HepG2 (cell line): ENCODE measurements at regions not wholly inside any gene's neighbourhood (a gene's known extent, or its start where the extent isn't known, plus 50 kb on each side); places are given as distances from the start of the nearest gene placed in this dataset.

Source experiments
- ARNTL ChIP-seq: sonication (generic); formaldehyde crosslinking; IDR thresholded peaks from 2 replicates; pipeline ENCODE4 v1.4.0; 2020; ENCODE audit warnings: mild to moderate bottlenecking, missing genetic modification reagents
- BHLHE40 ChIP-seq: IDR thresholded peaks from 2 replicates; pipeline ENCODE4 v1.6.1; 2011; ENCODE audit warnings: low read length, improper control_type of control experiment
- E2F1 ChIP-seq: sonication (generic); formaldehyde crosslinking; IDR thresholded peaks from 2 replicates; pipeline ENCODE4 v1.5.0; 2020; ENCODE audit warnings: missing genetic modification reagents
- ELF4 ChIP-seq: sonication (generic); formaldehyde crosslinking; IDR thresholded peaks from 2 replicates; pipeline ENCODE4 v1.5.0; 2020; ENCODE audit warnings: missing genetic modification reagents, mild to moderate bottlenecking, moderate library complexity, borderline replicate concordance
- FOXA1 ChIP-seq, 2 experiments: fragments of 450-650 bp in 1 of 2; sonication (generic) in 1 of 2; formaldehyde crosslinking in 1 of 2; IDR thresholded peaks; 2 replicates each; pipeline versions ENCODE4 v1.4.0 to v1.6.1; 2016 to 2020; ENCODE audit warnings: missing genetic modification reagents in 1 of 2
- KAT8 ChIP-seq: IDR thresholded peaks from 2 replicates; pipeline ENCODE4 v1.6.1; 2016; ENCODE audit warnings: missing genetic modification reagents, missing compliant biosample characterization
- KDM1A ChIP-seq: IDR thresholded peaks from 2 replicates; pipeline ENCODE4 v1.6.1; 2016; ENCODE audit warnings: missing compliant biosample characterization
- NBN ChIP-seq: fragments of 450-650 bp; conservative IDR thresholded peaks from 2 replicates; pipeline ENCODE4 v1.6.1; 2017
- PAX8 ChIP-seq: sonication (generic); formaldehyde crosslinking; IDR thresholded peaks from 2 replicates; pipeline ENCODE4 v1.8.0; 2022; ENCODE audit warnings: mild to moderate bottlenecking, missing genetic modification reagents, borderline replicate concordance
- RBAK ChIP-seq: sonication (generic); formaldehyde crosslinking; IDR thresholded peaks from 2 replicates; pipeline ENCODE4 v1.5.1; 2020; ENCODE audit warnings: mild to moderate bottlenecking, missing genetic modification reagents
- RFXAP ChIP-seq: sonication (generic); formaldehyde crosslinking; IDR thresholded peaks from 2 replicates; pipeline ENCODE4 v1.4.0; 2020; ENCODE audit warnings: missing genetic modification reagents, borderline replicate concordance
- SATB2 ChIP-seq: sonication (generic); formaldehyde crosslinking; IDR thresholded peaks from 2 replicates; pipeline ENCODE4 v1.5.0; 2020; ENCODE audit warnings: missing genetic modification reagents
- STAG1 ChIP-seq: sonication (generic); formaldehyde crosslinking; IDR thresholded peaks from 2 replicates; pipeline ENCODE4 v1.4.0; 2020; ENCODE audit warnings: missing genetic modification reagents
- STAT5B ChIP-seq: sonication (generic); formaldehyde crosslinking; IDR thresholded peaks from 2 replicates; pipeline ENCODE4 v1.4.0; 2020; ENCODE audit warnings: missing genetic modification reagents
- TARDBP ChIP-seq: sonication (generic); formaldehyde crosslinking; IDR thresholded peaks from 2 replicates; pipeline ENCODE4 v1.8.0; 2022; ENCODE audit warnings: mild to moderate bottlenecking, missing genetic modification reagents
- ZEB1 ChIP-seq: IDR thresholded peaks from 2 replicates; pipeline ENCODE4 v1.6.1; 2012; ENCODE audit warnings: mild to moderate bottlenecking, low read depth, inconsistent platforms; ENCODE audit not compliant: insufficient replicate concordance
- ZFX ChIP-seq: sonication (generic); formaldehyde crosslinking; IDR thresholded peaks from 2 replicates; pipeline ENCODE4 v1.4.0; 2020; ENCODE audit warnings: mild to moderate bottlenecking, low read depth, missing genetic modification reagents, moderate library complexity
- ZNF143 ChIP-seq: sonication (generic); formaldehyde crosslinking; IDR thresholded peaks from 2 replicates; pipeline ENCODE4 v1.4.0; 2020; ENCODE audit warnings: missing genetic modification reagents
- ZNF33B ChIP-seq: sonication (generic); formaldehyde crosslinking; IDR thresholded peaks from 2 replicates; pipeline ENCODE4 v1.5.1; 2020; ENCODE audit warnings: mild to moderate bottlenecking, missing genetic modification reagents
- ZNF562 ChIP-seq: sonication (generic); formaldehyde crosslinking; IDR thresholded peaks from 2 replicates; pipeline ENCODE4 v1.8.0; 2022; ENCODE audit warnings: missing genetic modification reagents, borderline replicate concordance
- ZSCAN22 ChIP-seq: sonication (generic); formaldehyde crosslinking; IDR thresholded peaks from 2 replicates; pipeline ENCODE4 v1.4.0; 2020; ENCODE audit warnings: mild to moderate bottlenecking, missing genetic modification reagents
- ZSCAN25 ChIP-seq: sonication (generic); formaldehyde crosslinking; IDR thresholded peaks from 2 replicates; pipeline ENCODE4 v1.8.0; 2022; ENCODE audit warnings: mild to moderate bottlenecking, missing genetic modification reagents
- TF ChIP-seq, protein P1 (sequence below): sonication (generic); formaldehyde crosslinking; IDR thresholded peaks from 2 replicates; pipeline ENCODE4 v1.5.1; 2020; ENCODE audit warnings: missing genetic modification reagents, mild to moderate bottlenecking, borderline replicate concordance
- TF ChIP-seq, protein P2 (sequence below): sonication (generic); formaldehyde crosslinking; IDR thresholded peaks from 2 replicates; pipeline ENCODE4 v1.5.0; 2020; ENCODE audit warnings: missing genetic modification reagents

- peak; percentile 69; the same call in 1 of the 2 replicates for TF ChIP-seq RBAK
- 0 out of 2 replicates have a peak, but pooled peaks have one; percentile 54 for TF ChIP-seq ZSCAN22 (CRISPR knock-in tag)
- peak; percentile 98 for TF ChIP-seq ARNTL
- TF ChIP-seq KDM1A: peak; percentile 71
- no peak for TF ChIP-seq STAG1
- TF ChIP-seq ZEB1: no peak
- TF ChIP-seq, protein P1, sequence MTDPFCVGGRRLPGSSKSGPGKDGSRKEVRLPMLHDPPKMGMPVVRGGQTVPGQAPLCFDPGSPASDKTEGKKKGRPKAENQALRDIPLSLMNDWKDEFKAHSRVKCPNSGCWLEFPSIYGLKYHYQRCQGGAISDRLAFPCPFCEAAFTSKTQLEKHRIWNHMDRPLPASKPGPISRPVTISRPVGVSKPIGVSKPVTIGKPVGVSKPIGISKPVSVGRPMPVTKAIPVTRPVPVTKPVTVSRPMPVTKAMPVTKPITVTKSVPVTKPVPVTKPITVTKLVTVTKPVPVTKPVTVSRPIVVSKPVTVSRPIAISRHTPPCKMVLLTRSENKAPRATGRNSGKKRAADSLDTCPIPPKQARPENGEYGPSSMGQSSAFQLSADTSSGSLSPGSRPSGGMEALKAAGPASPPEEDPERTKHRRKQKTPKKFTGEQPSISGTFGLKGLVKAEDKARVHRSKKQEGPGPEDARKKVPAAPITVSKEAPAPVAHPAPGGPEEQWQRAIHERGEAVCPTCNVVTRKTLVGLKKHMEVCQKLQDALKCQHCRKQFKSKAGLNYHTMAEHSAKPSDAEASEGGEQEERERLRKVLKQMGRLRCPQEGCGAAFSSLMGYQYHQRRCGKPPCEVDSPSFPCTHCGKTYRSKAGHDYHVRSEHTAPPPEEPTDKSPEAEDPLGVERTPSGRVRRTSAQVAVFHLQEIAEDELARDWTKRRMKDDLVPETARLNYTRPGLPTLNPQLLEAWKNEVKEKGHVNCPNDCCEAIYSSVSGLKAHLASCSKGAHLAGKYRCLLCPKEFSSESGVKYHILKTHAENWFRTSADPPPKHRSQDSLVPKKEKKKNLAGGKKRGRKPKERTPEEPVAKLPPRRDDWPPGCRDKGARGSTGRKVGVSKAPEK: no peak
- no peak for TF ChIP-seq E2F1 (CRISPR knock-in tag)
- 0 out of 2 replicates have a peak, but pooled peaks have one; percentile 26 for TF ChIP-seq ZNF143 (CRISPR knock-in tag)
- no peak for TF ChIP-seq PAX8 (CRISPR knock-in tag)
- no peak for TF ChIP-seq NBN
- TF ChIP-seq KAT8 (CRISPR knock-in tag): peak; percentile 60; the same call in 1 of the 2 replicates
- no peak for TF ChIP-seq ZNF562 (CRISPR knock-in tag)
- TF ChIP-seq BHLHE40: peak; percentile 91
- TF ChIP-seq, protein P2, sequence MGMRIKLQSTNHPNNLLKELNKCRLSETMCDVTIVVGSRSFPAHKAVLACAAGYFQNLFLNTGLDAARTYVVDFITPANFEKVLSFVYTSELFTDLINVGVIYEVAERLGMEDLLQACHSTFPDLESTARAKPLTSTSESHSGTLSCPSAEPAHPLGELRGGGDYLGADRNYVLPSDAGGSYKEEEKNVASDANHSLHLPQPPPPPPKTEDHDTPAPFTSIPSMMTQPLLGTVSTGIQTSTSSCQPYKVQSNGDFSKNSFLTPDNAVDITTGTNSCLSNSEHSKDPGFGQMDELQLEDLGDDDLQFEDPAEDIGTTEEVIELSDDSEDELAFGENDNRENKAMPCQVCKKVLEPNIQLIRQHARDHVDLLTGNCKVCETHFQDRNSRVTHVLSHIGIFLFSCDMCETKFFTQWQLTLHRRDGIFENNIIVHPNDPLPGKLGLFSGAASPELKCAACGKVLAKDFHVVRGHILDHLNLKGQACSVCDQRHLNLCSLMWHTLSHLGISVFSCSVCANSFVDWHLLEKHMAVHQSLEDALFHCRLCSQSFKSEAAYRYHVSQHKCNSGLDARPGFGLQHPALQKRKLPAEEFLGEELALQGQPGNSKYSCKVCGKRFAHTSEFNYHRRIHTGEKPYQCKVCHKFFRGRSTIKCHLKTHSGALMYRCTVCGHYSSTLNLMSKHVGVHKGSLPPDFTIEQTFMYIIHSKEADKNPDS (CRISPR knock-in tag): peak; percentile 94
- peak; percentile 85; the same call in 1 of the 2 replicates for TF ChIP-seq RFXAP (CRISPR knock-in tag)
- no peak for TF ChIP-seq STAT5B
- TF ChIP-seq ZFX (CRISPR knock-in tag): peak; percentile 88
- TF ChIP-seq ELF4: peak; percentile 90; the same call in 1 of the 2 replicates
- TF ChIP-seq TARDBP (CRISPR knock-in tag): peak; percentile 100
- peak; percentile 93 for TF ChIP-seq ZSCAN25 (CRISPR knock-in tag)
- no peak for TF ChIP-seq FOXA1 (IDR thresholded peaks at IDR 0.05)
- TF ChIP-seq FOXA1 (CRISPR knock-in tag; IDR thresholded peaks at IDR 0.05): peak; percentile 85
- no peak for TF ChIP-seq ZNF33B (CRISPR knock-in tag)
- no peak for TF ChIP-seq SATB2
These were observed 70.8 kb downstream of the ADRA2C start (continued) for GRCh38 chr4:3836756-3837601.
